CD14-positive monocyte (primary cell): ENCODE measurements at regions not wholly inside any gene's neighbourhood (a gene's known extent, or its start where the extent isn't known, plus 50 kb on each side); places are given as distances from the start of the nearest gene placed in this dataset.

Experiments used
- DNase-seq, 3 donors: peaks; one replicate each; pipeline ENCODE4 v3.0.0-alpha.2; 2011 to 2022
- H2AFZ ChIP-seq: 2 replicates; pipeline ENCODE4 v1.6.0; 2012; ENCODE audit warnings: mild to moderate bottlenecking, low read depth, low read length, inconsistent platforms; ENCODE audit not compliant: insufficient read depth, poor library complexity, severe bottlenecking
- H3K27ac ChIP-seq, 2 donors: 1 replicate in 1 of 2; 2 replicates in 1 of 2; pipeline ENCODE4 v1.5.1; 2012 to 2013; ENCODE audit warnings: low read length in 2 of 2, control low read depth in 1 of 2, inconsistent platforms in 1 of 2, low read depth in 1 of 2, mild to moderate bottlenecking in 1 of 2
- H3K27me3 ChIP-seq, 2 donors: one replicate each; pipeline versions ENCODE4 v1.6.0 to v1.6.1; 2011 to 2013; ENCODE audit warnings: low read length in 2 of 2; ENCODE audit not compliant: control insufficient read depth in 2 of 2, insufficient read depth in 2 of 2
- H3K36me3 ChIP-seq, 2 donors: replicated peaks in 1 of 2; 1 replicate in 1 of 2; 2 replicates in 1 of 2; pipeline versions ENCODE4 v1.5.1 to v1.6.1; 2012 to 2013; ENCODE audit warnings: low read length in 2 of 2, control low read depth in 1 of 2, inconsistent platforms in 1 of 2, mild to moderate bottlenecking in 1 of 2; ENCODE audit not compliant: insufficient read depth in 2 of 2, control insufficient read depth in 1 of 2
- H3K4me1 ChIP-seq, 2 donors: 1 replicate in 1 of 2; 2 replicates in 1 of 2; pipeline versions ENCODE4 v1.5.1 to v1.6.1; 2012 to 2013; ENCODE audit warnings: low read length in 2 of 2, control low read depth in 1 of 2, inconsistent platforms in 1 of 2, mild to moderate bottlenecking in 1 of 2, moderate library complexity in 1 of 2; ENCODE audit not compliant: insufficient read depth in 2 of 2, control insufficient read depth in 1 of 2
- H3K4me2 ChIP-seq: replicated peaks from 2 replicates; pipeline ENCODE3; 2012; ENCODE audit warnings: low read length, moderate library complexity, mild to moderate bottlenecking; ENCODE audit not compliant: poor library complexity, severe bottlenecking; ENCODE audit errors: extremely low read depth
- H3K4me3 ChIP-seq, 3 experiments: fragments of 200-600 bp in 1 of 3; sonication (generic) in 1 of 3; replicated peaks in 1 of 3; 1 replicate in 2 of 3; 2 replicates in 1 of 3; pipeline ENCODE4 v1.5.1; 2011 to 2013; ENCODE audit warnings: low read length in 3 of 3, mild to moderate bottlenecking in 3 of 3, control low read depth in 2 of 3, low read depth in 2 of 3, inconsistent platforms in 1 of 3, moderate library complexity in 1 of 3
- H3K79me2 ChIP-seq: 2 replicates; pipeline ENCODE4 v1.6.0; 2012; ENCODE audit warnings: mild to moderate bottlenecking, control low read depth, inconsistent platforms, low read length, moderate library complexity; ENCODE audit not compliant: insufficient read depth
- H3K9ac ChIP-seq: 2 replicates; pipeline ENCODE4 v1.6.0; 2017; ENCODE audit warnings: low read length, mild to moderate bottlenecking; ENCODE audit not compliant: insufficient read depth, poor library complexity, severe bottlenecking
- H3K9me3 ChIP-seq, 2 donors: replicated peaks in 1 of 2; 1 replicate in 1 of 2; 2 replicates in 1 of 2; pipeline versions ENCODE4 v1.5.1 to v1.6.1; 2012 to 2013; ENCODE audit warnings: low read length in 2 of 2, control low read depth in 1 of 2; ENCODE audit not compliant: control insufficient read depth in 1 of 2, insufficient read depth in 1 of 2
- H4K20me1 ChIP-seq: 2 replicates; pipeline ENCODE4 v1.6.0; 2012; ENCODE audit warnings: mild to moderate bottlenecking, low read length, control low read depth, moderate library complexity; ENCODE audit not compliant: insufficient read depth
- H3K27ac Mint-ChIP-seq, 7 donors: one replicate each; pipeline ENCODE4 v1.8.0; 2020; ENCODE audit warnings: mild to moderate bottlenecking in 7 of 7, mixed read lengths in 7 of 7, moderate library complexity in 6 of 7, inconsistent platforms in 2 of 7
- H3K27me3 Mint-ChIP-seq, 3 donors: one replicate each; pipeline ENCODE4 v1.8.0; 2021 to 2022; ENCODE audit warnings: low read depth in 3 of 3, mild to moderate bottlenecking in 3 of 3, mixed read lengths in 3 of 3, moderate library complexity in 3 of 3, inconsistent platforms in 1 of 3
- H3K36me3 Mint-ChIP-seq, 2 donors: one replicate each; pipeline ENCODE4 v1.8.0; 2020; ENCODE audit warnings: mixed read lengths in 2 of 2, inconsistent platforms in 1 of 2, mild to moderate bottlenecking in 1 of 2
- H3K4me1 Mint-ChIP-seq: one replicate; pipeline ENCODE4 v1.8.0; 2020; ENCODE audit warnings: mild to moderate bottlenecking, mixed read lengths
- H3K4me3 Mint-ChIP-seq, 2 donors: one replicate each; pipeline ENCODE4 v1.8.0; 2020; ENCODE audit warnings: mild to moderate bottlenecking in 2 of 2, mixed read lengths in 2 of 2, moderate library complexity in 1 of 2
- H3K9me3 Mint-ChIP-seq, 7 donors: one replicate each; pipeline ENCODE4 v1.8.0; 2020 to 2022; ENCODE audit warnings: mixed read lengths in 7 of 7, mild to moderate bottlenecking in 6 of 7, moderate library complexity in 6 of 7, inconsistent platforms in 2 of 7
- WGBS: methylation state at CpG from one replicate; pipeline ENCODE4 v1.1.5; 2013; ENCODE audit warnings: missing lambda C conversion rate; ENCODE audit not compliant: insufficient coverage; 5-methylcytosine and 5-hydroxymethylcytosine counted together
- intact Hi-C, 2 donors: fragments of 100-400 bp; cut with micrococcal nuclease; formaldehyde crosslinking; loops; one replicate each; pipeline versions ENCODE4 v1.15.0 to v1.15.1; 2023
- TF ChIP-seq, protein P1 (sequence below): fragments of 200-600 bp; IDR thresholded peaks from one replicate; pipeline ENCODE4 v1.8.0; 2022; ENCODE audit warnings: antibody characterized with exemption, mild to moderate bottlenecking

DNA sequence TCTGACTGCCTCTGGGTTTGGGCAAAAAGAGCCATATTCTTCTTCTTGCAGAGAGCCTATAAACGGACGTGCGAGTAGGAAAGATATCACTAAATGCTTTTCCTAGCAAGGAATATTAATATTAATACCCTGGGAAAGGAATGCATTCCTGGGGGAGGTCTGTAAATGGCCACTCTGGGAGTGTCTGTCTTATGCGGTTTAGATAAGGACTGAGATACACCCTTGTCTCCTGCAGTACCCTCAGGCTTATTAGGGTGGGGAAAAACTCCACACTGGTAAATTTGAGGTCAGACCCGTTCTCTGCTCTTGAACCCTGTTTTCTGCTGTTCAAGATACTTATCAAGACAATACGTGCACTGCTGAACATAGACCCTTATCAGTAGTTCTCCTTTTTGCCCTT, 763.8 kb downstream of the SLITRK5 start:
- no peaks in the 10 kb centered on the region for H3K36me3 ChIP-seq
- H3K4me1 ChIP-seq, result no peaks in the 10 kb centered on the region
- intact Hi-C loops, result no loop called here
- H3K79me2 ChIP-seq, result no peaks in the 10 kb centered on the region
- Mint-ChIP-seq H3K36me3 (no peaks in the 10 kb centered on the region), H3K27me3 (no peaks in the 10 kb centered on the region), H3K27ac (no peak overlapping the region), H3K4me1 (no peaks in the 10 kb centered on the region), H3K4me3 (no peak overlapping the region), H3K9me3 (peaks cover 3 to 28% (median 10%) of the 10 kb centered on the region in 7 donors)
- no peak overlapping the region for H3K27ac ChIP-seq
- WGBS, result no CpG with 5 or more reads among the region's 6 CpGs
- no peak for DNase-seq
- TF ChIP-seq, protein P1, sequence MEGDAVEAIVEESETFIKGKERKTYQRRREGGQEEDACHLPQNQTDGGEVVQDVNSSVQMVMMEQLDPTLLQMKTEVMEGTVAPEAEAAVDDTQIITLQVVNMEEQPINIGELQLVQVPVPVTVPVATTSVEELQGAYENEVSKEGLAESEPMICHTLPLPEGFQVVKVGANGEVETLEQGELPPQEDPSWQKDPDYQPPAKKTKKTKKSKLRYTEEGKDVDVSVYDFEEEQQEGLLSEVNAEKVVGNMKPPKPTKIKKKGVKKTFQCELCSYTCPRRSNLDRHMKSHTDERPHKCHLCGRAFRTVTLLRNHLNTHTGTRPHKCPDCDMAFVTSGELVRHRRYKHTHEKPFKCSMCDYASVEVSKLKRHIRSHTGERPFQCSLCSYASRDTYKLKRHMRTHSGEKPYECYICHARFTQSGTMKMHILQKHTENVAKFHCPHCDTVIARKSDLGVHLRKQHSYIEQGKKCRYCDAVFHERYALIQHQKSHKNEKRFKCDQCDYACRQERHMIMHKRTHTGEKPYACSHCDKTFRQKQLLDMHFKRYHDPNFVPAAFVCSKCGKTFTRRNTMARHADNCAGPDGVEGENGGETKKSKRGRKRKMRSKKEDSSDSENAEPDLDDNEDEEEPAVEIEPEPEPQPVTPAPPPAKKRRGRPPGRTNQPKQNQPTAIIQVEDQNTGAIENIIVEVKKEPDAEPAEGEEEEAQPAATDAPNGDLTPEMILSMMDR, result no peak
- peaks cover 7% of the 10 kb centered on the region in 2 donors for H3K9me3 ChIP-seq
- no peak overlapping the region for H2AFZ ChIP-seq
- H3K4me2 ChIP-seq, result no peak overlapping the region
- no peaks in the 10 kb centered on the region for H3K27me3 ChIP-seq
- no peak overlapping the region for H3K4me3 ChIP-seq
- no peaks in the 10 kb centered on the region for H4K20me1 ChIP-seq
- H3K9ac ChIP-seq, result no peak overlapping the region

DNA sequence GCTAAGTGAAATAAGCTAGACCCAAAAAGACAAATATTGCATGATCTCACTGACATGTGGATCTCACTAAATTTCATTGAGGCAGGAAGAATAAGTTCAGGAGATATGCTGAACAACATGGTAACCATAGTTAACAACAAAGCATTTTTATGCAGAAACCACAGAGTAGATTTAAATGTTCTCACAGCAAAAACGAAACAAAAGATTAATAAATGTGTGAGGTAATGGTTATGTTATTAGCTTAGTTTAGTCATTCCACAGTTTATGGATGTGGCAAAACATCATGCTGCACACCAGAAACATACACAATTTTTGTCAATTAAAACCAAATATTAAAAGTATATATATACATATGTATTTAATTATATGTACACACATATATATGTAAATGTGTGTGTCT, 765.8 kb downstream of the SLITRK5 start:
- no peak overlapping the region for H3K4me3 Mint-ChIP-seq
- Histone ChIP-seq H3K79me2 (no peaks in the 10 kb centered on the region), H2AFZ (no peak overlapping the region), H3K4me3 (no peak overlapping the region), H3K4me1 (no peaks in the 10 kb centered on the region), H3K9ac (no peak overlapping the region), H4K20me1 (no peaks in the 10 kb centered on the region), H3K4me2 (no peak overlapping the region), H3K27ac (no peak overlapping the region), H3K36me3 (no peaks in the 10 kb centered on the region), H3K27me3 (no peaks in the 10 kb centered on the region), H3K9me3 (peaks cover 7% of the 10 kb centered on the region in 2 donors)
- no peaks in the 10 kb centered on the region for H3K27me3 Mint-ChIP-seq
- DNase-seq, result no peak
- no peak overlapping the region for H3K27ac Mint-ChIP-seq
- no peaks in the 10 kb centered on the region for H3K4me1 Mint-ChIP-seq
- TF ChIP-seq, protein P1, result no peak
- WGBS, result no CpG with 5 or more reads among the region's 1 CpG
- H3K9me3 Mint-ChIP-seq, result peaks cover 3 to 24% (median 10%) of the 10 kb centered on the region in 7 donors
- H3K36me3 Mint-ChIP-seq, result no peaks in the 10 kb centered on the region
- intact Hi-C loops, result no loop called here
